ENCODE measurements at regions not wholly inside any gene's neighbourhood (a gene's known extent, or its start where the extent isn't known, plus 50 kb on each side); places are given as distances from the start of the nearest gene placed in this dataset.

- DNase-seq (no peak), ATAC-seq (no peak)
- intact Hi-C loops (cut with DNase I, micrococcal nuclease), result no loop called here
Measured at GRCh38 chr22:27472975-27473374, 328.6 kb downstream of the MN1 start.

GRCh38 chr22:27473533-27473932 lies 328.0 kb downstream of the MN1 start:
- intact Hi-C loops (cut with DNase I, micrococcal nuclease), result no loop called here
- DNase-seq (no peak), ATAC-seq (no peak)

GRCh38 chr22:27474112-27474571 lies 327.4 kb downstream of the MN1 start:
- no peak for ATAC-seq
- no peak for DNase-seq
- intact Hi-C loops (cut with DNase I, micrococcal nuclease), result no loop called here

- intact Hi-C loops (cut with DNase I, micrococcal nuclease), result no loop called here
- no peak for DNase-seq
- ATAC-seq, result no peak
Measured at GRCh38 chr22:27474711-27475547, 326.6 kb downstream of the MN1 start.

- intact Hi-C loops (cut with DNase I, micrococcal nuclease), result no loop called here
- ATAC-seq (no peak), DNase-seq (no peak)
Measured at GRCh38 chr22:27475548-27475897, 326.0 kb downstream of the MN1 start.

GRCh38 chr22:27476318-27476717 lies 325.2 kb downstream of the MN1 start:
- no peak for ATAC-seq

GRCh38 chr22:27476729-27477128 lies 324.8 kb downstream of the MN1 start:
- DNase-seq (no peak), ATAC-seq (no peak)
- intact Hi-C loops (cut with DNase I, micrococcal nuclease), result no loop called here

More at GRCh38 chr22:27476318-27476717, 325.2 kb downstream of the MN1 start:
- intact Hi-C loops (cut with DNase I, micrococcal nuclease), result no loop called here
- no peak for DNase-seq

GRCh38 chr22:27477171-27477570 lies 324.4 kb downstream of the MN1 start:
- intact Hi-C loops (cut with DNase I, micrococcal nuclease), result no loop called here
- ATAC-seq (no peak), DNase-seq (no peak)

- intact Hi-C loops (cut with DNase I, micrococcal nuclease), result no loop called here
- peak; percentile 23 for ATAC-seq
- DNase-seq, result no peak
Measured at GRCh38 chr22:27480487-27480886, 321.1 kb downstream of the MN1 start.

GRCh38 chr22:27482402-27482801 lies 319.2 kb downstream of the MN1 start:
- intact Hi-C loops (cut with DNase I, micrococcal nuclease), result no loop called here
- ATAC-seq (no peak), DNase-seq (no peak)

- DNase-seq (no peak), ATAC-seq (no peak)
- intact Hi-C loops (cut with DNase I, micrococcal nuclease), result no loop called here
Measured at GRCh38 chr22:27483095-27483785, 318.3 kb downstream of the MN1 start.

GRCh38 chr22:27485842-27486241 lies 315.7 kb downstream of the MN1 start:
- intact Hi-C loops (cut with DNase I, micrococcal nuclease), result no loop called here
- DNase-seq (no peak), ATAC-seq (no peak)

GRCh38 chr22:27487600-27488452 lies 313.7 kb downstream of the MN1 start:
- intact Hi-C loops (cut with DNase I, micrococcal nuclease), result no loop called here
- DNase-seq (no peak), ATAC-seq (peak; percentile 35)

- peak; percentile 62 for ATAC-seq
- intact Hi-C loops (cut with DNase I, micrococcal nuclease), result no loop called here
- DNase-seq, result peak; percentile 29 to 45
Measured at GRCh38 chr22:27488456-27489177, 312.9 kb downstream of the MN1 start.

- ATAC-seq (peak; percentile 97), DNase-seq (peak; percentile 82 to 87)
- intact Hi-C loops (cut with DNase I, micrococcal nuclease), result no loop called here
Measured at GRCh38 chr22:27489178-27489675, 312.3 kb downstream of the MN1 start.

- intact Hi-C loops (cut with DNase I, micrococcal nuclease), result no loop called here
- ATAC-seq (no peak), DNase-seq (no peak)
Measured at GRCh38 chr22:27490080-27490479, 311.5 kb downstream of the MN1 start.

GRCh38 chr22:27491888-27492287 lies 309.7 kb downstream of the MN1 start:
- intact Hi-C loops (cut with DNase I, micrococcal nuclease), result no loop called here
- ATAC-seq (no peak), DNase-seq (no peak)

- DNase-seq (no peak), ATAC-seq (no peak)
- intact Hi-C loops (cut with DNase I, micrococcal nuclease), result no loop called here
Measured at GRCh38 chr22:27492566-27493201, 308.9 kb downstream of the MN1 start.

All from left colon (tissue), 2 donors.